HEK293 (cell line): ENCODE measurements at regions not wholly inside any gene's neighbourhood (a gene's known extent, or its start where the extent isn't known, plus 50 kb on each side); places are given as distances from the start of the nearest gene placed in this dataset.

Experiments used
- ZNF302 ChIP-seq: fragments of 450-650 bp; formaldehyde crosslinking; IDR thresholded peaks from 2 replicates; pipeline ENCODE4 v1.5.1; 2016; ENCODE audit warnings: missing biosample characterization, missing genetic modification characterization, low read depth
- ZNF792 ChIP-seq: fragments of 450-650 bp; formaldehyde crosslinking; IDR thresholded peaks from 2 replicates; pipeline ENCODE4 v1.5.1; 2016; ENCODE audit warnings: missing biosample characterization, missing genetic modification characterization
- ZSCAN16 ChIP-seq: fragments of 450-650 bp; formaldehyde crosslinking; IDR thresholded peaks from 2 replicates; pipeline ENCODE4 v1.5.1; 2016; ENCODE audit warnings: missing biosample characterization, missing genetic modification characterization
- TF ChIP-seq, protein P1 (sequence below): fragments of 450-650 bp; formaldehyde crosslinking; IDR thresholded peaks from 2 replicates; pipeline ENCODE4 v1.5.1; 2016; ENCODE audit warnings: missing biosample characterization, missing genetic modification characterization
- TF ChIP-seq, protein P2 (sequence below): fragments of 450-650 bp; formaldehyde crosslinking; IDR thresholded peaks from 2 replicates; pipeline ENCODE4 v1.5.1; 2016; ENCODE audit warnings: missing biosample characterization, missing genetic modification characterization

DNA sequence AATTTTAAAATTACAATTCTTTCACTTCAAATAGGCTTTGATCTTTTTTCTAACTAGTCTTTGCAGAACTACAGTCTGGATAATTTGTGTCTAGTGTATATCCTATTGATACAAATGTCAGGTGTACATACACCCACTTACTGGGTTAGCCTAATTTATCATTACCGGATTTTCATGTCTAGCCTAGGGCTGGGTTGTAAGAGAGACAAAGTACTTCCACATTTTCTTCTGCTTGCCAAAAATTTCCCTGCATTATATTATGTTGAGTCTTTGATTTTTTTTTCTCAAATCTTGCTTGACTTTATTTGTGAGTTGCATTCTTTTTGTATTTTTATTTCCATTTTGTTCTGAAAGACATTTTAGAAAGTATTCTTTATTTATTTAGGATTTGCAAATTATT, 284.8 kb upstream of the FZD8 start:
- TF ChIP-seq ZSCAN16 (tag by site-specific recombination) = no peak
- TF ChIP-seq, protein P1, sequence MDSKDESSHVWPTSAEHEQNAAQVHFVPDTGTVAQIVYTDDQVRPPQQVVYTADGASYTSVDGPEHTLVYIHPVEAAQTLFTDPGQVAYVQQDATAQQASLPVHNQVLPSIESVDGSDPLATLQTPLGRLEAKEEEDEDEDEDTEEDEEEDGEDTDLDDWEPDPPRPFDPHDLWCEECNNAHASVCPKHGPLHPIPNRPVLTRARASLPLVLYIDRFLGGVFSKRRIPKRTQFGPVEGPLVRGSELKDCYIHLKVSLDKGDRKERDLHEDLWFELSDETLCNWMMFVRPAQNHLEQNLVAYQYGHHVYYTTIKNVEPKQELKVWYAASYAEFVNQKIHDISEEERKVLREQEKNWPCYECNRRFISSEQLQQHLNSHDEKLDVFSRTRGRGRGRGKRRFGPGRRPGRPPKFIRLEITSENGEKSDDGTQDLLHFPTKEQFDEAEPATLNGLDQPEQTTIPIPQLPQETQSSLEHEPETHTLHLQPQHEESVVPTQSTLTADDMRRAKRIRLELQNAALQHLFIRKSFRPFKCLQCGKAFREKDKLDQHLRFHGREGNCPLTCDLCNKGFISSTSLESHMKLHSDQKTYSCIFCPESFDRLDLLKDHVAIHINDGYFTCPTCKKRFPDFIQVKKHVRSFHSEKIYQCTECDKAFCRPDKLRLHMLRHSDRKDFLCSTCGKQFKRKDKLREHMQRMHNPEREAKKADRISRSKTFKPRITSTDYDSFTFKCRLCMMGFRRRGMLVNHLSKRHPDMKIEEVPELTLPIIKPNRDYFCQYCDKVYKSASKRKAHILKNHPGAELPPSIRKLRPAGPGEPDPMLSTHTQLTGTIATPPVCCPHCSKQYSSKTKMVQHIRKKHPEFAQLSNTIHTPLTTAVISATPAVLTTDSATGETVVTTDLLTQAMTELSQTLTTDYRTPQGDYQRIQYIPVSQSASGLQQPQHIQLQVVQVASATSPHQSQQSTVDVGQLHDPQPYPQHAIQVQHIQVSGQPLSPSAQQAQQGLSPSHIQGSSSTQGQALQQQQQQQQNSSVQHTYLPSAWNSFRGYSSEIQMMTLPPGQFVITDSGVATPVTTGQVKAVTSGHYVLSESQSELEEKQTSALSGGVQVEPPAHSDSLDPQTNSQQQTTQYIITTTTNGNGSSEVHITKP (tag by site-specific recombination) = no peak
- TF ChIP-seq ZNF792 = no peak
- TF ChIP-seq ZNF302 = no peak
- TF ChIP-seq, protein P2, sequence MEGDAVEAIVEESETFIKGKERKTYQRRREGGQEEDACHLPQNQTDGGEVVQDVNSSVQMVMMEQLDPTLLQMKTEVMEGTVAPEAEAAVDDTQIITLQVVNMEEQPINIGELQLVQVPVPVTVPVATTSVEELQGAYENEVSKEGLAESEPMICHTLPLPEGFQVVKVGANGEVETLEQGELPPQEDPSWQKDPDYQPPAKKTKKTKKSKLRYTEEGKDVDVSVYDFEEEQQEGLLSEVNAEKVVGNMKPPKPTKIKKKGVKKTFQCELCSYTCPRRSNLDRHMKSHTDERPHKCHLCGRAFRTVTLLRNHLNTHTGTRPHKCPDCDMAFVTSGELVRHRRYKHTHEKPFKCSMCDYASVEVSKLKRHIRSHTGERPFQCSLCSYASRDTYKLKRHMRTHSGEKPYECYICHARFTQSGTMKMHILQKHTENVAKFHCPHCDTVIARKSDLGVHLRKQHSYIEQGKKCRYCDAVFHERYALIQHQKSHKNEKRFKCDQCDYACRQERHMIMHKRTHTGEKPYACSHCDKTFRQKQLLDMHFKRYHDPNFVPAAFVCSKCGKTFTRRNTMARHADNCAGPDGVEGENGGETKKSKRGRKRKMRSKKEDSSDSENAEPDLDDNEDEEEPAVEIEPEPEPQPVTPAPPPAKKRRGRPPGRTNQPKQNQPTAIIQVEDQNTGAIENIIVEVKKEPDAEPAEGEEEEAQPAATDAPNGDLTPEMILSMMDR (tag by site-specific recombination) = no peak
